Medulla oblongata (tissue), 1 donor: ENCODE measurements at regions not wholly inside any gene's neighbourhood (a gene's known extent, or its start where the extent isn't known, plus 50 kb on each side); places are given as distances from the start of the nearest gene placed in this dataset.

Source experiments
- DNase-seq: peaks from one replicate; pipeline ENCODE4 v3.0.0-alpha.2; 2015; ENCODE audit errors: extremely low spot score

DNA sequence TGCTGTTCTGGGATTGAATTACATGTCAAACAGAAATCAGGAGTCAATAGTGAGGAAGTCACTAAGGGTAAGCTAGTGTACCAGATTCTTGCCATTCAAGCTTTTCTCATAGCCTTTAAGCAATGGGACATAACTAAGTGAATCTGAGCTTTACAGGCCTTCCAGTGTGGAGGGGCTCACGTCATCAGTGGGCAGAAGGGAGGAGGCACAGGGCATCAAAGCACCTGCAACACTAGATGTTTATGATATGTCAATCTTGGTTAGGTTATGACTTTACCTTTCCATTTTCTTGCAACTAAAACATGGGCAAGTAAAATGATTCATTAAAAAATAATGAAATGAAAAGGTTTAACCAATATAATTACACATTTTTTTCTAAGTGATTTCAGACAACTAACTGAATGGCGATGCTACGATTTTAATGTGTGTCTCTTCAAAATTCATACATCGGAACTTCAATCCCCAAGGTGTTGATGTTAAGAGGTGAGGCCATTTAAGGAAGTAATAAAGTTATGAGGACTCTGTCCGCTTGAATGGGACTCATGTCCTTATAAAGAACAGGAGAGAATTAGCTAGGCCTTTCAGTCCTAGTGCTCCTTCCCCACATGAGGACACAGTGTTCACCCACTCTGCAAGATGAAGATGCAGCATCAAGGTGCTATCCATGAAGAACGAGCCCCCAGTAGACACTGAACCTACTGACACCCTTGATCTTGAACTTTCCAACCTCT lies 1169.2 kb upstream of the NXPH2 start:
- no peak for DNase-seq

DNA sequence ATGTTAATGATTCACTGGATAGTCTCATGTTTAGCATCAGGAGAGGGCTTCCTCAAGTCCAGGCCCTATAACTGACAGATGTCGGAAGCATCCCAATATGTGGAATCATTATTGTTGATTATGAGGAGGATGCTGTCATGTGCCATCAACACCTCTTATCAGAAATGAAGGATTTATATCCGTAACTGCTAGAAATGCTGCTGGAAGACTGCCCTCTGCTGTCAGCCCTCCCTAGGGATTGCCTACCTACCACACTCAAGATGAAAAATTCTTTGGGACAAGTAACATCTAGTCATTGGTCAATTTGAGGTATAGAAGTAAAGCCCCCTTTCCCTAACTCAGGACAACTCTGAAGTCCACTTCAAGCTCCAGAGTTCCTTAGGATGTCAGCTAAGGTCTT lies 1166.5 kb upstream of the NXPH2 start:
- no peak for DNase-seq

DNA sequence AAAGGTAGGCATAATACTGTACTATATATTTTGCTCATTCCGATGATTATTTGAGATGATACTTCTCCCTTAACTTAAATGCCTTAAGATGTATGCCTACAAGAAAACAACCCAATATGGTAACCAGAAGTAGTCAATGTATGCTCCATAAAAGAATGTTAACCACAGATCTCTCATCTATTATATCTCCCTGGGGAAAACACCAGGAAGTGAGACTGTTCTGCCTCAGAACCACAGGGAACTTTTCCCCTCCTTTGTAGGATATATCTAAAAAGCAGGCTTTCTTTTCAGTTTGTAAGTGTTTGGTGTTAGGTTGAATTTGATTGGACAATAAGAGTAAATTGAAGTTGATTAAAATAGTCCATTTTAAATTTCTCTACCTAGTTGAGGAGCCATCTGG lies 1160.5 kb upstream of the NXPH2 start:
- no peak for DNase-seq

DNA sequence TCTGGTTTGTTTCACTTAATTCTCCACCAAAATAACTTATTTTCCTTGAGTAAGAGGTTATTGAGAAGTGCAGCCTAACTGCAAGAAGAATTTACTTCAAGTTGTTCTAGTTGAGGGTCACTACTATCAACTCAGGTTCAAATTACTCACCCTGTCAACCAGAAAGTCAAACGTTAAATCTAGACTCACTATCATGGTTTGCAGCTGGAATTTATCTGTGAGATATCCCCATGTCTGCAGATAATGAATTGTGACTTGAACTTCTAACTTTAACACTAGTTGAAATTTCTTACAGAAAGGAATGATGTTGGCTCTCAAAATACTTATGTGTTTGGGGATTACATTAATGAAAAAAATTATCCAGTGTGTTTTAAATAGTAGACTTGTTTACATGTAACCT lies 1145.7 kb upstream of the NXPH2 start:
- no peak for DNase-seq

DNA sequence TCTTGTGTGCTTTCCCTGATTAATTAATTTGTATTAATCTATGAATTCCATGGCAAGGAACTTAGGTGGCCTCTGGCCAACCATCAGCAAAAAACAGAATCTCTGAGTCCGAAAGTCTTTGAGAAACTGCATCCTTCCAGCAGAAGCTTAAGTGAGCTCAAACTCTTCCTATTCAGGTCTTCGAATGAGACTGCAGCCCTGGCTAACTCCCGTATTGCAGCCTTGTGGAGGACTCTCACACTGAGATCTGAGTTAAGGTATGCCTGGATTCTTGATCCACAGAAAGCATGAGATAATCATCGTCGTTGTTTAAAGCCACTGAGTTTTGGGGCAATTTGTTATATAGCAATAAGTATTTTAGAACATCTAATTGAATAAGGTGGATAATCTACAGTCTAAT lies 1143.9 kb upstream of the NXPH2 start:
- DNase-seq = no peak

DNA sequence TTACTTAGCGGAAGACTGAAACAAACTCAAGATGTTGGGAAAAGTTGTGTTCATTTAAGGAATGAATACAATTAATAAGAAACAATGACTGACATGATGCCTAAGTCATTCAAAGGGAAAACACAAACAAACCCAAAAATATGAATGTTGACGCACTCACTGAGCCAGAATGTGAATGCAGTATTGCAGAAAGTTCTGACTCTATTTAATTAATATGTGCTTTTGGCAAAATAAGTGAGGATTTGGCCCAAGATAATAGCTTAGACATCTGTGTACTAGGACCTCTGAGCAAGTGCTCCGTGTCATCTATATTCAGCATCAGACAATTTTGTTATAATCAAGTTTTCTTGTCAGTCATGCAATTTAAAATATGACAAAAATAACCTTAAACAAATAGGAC lies 1138.8 kb upstream of the NXPH2 start:
- no peak for DNase-seq

DNA sequence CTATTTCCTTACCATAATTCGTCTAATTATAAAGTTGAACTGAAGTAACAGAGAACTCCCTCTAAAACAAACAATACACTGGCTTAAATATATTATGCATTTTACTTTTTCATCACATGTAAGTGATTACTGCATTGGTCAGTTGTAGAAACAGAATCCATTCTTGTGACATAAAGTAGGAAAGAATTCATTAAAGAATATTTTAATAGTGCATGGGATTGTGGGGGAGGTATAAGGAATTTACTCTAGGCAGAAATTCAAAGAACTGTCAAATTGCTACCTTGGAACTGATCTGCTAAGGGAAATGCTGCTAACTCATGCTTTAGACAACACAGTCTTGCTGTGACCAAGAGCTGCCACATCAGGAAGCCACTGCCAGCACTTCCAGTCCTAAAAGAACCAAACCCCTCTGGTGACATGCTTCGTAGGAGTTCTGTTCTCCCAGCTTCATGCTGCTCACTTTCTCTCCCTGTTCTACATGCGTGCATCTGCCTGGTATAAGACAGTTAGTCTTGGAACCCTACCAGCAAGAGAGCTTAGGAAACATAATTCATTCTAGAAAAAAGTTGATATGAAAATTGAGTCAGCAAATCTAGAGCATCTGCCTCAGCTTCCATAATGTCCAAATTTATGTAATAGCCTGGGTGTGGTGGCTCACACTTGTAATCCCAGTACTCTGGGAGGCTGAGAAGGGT lies 1137.6 kb upstream of the NXPH2 start:
- no peak for DNase-seq

DNA sequence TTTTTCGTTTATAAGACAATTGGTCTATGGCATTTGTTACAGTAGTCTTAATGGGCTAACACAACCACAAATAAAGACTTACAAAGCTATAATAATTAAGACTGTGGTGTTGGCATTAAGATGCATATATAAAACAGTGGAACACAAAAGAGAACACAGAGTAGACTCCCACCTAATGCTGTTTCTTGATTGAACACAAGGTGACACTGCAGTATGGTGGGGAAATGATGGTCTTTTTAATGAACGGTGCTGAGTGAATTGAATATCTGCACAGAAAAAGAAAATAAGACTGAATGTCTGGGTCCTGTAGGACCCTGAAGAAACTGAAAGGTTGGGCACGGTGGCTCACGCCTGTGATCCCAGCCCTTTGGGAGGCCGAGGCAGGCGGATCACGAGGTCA lies 1136.6 kb upstream of the NXPH2 start:
- DNase-seq = no peak

DNA sequence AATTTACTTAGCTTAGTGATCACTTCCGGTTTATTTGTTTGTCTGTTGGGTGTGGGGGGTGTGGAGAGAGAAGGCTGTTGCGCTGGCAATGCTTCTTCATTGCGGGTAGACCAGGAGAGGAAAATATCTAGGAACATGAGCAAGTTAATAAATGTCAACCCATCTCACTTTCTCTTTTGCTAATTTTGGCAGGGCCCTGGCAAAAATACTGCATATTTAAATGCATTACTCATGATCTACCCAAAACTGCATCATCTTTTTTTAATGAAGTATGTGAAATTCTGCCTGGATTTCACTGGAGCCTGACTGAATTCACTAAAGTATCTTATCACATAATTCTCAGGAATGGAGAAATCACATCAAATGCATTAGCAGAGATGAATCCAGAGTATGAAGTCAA lies 1131.0 kb upstream of the NXPH2 start:
- no peak for DNase-seq

DNA sequence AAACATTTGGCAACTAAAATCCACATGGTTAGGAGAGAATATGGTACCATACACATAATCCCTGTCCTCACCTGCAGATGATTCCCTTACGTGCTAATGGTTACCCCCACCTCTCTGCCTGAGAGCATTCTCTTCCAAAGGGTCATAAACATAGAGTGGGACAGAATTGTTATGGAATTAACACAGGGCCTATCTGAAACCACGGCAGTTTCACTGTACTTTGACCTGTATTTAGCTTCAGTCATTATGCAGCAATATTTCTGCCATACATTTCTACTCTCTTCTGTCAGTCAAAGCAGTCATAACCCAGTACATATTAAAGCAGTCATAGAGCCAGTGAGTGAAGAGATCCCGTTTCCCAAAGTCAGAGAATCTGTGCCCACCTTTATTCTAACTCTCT lies 1128.9 kb upstream of the NXPH2 start:
- no peak for DNase-seq

DNA sequence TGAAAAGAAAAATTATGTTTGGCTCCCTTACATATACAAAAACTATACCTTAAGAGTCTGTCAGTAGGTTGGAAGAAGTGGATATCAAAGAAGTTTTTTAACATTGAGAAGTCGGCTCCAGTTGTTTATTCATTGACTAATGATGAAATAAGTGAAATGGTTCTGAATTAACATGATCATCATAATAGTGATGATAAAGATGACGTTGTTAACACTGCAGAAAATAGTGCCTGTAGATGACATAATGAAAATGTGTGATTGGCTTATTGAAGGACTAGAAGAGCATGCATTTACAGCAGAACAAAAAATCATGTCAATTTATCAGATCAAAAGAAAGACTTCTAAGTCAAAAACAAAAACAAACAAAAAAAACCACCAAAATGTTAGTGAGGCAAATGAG lies 1125.4 kb upstream of the NXPH2 start:
- DNase-seq = no peak

DNA sequence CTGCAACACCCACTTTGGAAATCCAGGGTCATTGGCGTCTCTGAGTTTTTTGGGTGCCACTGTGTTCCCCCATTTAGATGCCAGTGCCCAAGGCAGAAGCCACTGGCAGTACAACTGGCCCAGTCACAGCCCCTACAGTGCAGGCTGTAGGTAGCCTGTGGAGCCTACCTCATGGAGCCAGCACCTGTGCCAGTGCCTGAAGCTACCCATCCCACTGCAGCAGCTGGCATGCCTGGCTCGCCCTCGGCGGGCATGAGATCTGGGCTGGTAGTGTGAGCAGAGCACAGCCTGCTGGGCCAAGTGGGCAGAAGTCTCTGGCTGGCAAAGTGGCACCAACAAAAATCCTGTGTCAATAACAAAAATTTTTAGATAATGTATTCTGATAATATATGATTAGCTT lies 1111.4 kb upstream of the NXPH2 start:
- DNase-seq = no peak

DNA sequence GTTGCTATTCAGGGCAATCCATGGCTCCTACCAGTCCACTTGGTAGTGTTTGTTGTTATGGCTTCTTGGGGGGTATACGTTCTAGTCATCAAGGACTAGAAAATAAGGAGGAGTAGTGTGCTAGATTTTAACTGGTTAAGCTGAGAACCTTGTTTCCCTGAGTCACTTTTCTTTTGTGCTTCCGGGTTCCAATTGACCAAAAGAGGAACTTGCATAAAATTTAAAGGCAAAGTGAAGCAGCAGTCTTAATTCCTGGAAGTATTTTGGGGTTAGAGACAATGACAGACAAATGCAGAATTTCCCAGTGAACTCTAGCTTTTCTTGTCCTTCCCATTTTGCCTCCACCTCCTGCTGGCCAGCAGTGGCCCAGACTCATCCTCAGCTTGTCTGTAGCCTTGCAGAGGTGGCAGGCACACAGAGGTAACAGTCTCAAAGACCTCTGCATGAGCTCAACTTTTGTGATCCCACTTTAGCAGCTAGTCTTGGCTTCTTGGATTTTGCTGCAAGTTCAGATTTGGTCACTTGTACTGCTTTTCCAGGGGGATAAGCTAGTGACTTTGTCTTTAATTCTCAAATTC lies 1105.8 kb upstream of the NXPH2 start:
- DNase-seq = no peak

DNA sequence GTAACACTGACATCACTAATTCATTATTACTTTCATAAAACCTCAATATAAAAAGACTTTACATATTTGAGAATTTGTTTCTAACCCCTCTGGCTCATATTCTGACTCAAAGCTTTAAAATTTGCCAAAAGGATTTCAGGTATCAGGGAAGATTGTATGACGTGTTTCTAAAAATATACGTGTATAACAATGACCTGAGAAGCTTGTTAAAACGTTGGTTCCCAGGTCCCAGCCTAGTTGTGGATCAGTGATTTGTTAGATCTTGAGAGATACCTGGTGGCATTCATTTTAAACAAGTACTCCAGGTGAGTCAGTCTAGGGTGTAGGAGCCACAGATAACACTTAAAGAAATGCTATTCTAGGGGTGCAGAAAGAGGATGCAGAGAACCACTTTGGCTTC lies 1096.8 kb upstream of the NXPH2 start:
- no peak for DNase-seq

DNA sequence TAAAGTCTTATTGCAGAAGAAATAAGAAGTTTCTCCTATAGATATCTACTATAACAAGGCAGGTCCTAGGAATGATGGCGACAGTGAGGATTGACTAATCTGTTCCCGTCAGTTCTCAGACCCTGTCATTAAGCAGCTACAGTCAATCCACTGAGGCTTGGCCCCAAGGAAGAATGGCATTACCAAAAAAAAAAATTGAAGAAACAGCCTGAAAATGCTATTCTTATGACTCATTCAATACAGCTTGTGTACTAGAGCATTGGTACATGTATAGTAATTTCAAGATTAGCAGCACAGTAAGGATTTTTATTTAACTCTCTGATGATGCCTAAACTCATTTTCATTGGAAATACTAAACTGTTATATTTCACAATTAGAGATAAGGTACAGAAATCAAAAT lies 1096.1 kb upstream of the NXPH2 start:
- DNase-seq = no peak

DNA sequence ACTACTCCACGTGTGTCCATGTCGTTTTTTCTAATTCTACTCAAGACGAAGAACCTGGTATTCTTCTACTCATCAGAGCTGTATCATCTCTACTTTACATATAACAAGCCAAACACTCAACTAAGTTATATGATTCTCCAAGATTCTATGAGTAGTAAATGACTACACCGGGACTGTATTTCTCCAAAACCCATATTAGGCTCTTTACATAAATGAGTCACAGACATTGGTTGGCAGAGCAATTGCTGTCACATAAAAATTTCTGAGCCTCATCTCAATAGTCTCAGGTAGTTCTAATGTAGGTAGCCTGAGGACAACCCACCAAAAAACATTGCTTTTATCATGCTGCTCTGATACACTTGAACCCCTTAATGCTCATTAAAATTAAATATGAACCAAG lies 1092.3 kb upstream of the NXPH2 start:
- DNase-seq = no peak

DNA sequence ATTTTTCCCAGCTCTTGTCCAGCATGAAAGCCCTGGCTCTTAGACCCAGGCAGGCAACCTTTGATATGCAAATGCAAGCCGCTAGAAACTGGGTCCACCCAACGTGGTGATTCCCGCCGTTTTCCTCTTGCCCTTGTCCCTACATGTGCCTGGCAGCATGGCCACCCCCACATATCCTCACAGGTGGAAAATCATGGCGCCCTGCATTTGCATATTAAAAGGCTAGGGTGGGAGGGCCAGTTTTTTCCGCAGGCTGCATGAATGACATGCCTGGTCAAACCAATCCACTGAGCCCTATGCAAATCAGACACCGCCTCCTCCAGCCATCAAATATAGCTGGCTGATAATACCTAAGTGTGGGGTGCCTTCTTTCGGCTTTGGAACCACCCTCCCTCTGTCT lies 1091.8 kb upstream of the NXPH2 start:
- no peak for DNase-seq

DNA sequence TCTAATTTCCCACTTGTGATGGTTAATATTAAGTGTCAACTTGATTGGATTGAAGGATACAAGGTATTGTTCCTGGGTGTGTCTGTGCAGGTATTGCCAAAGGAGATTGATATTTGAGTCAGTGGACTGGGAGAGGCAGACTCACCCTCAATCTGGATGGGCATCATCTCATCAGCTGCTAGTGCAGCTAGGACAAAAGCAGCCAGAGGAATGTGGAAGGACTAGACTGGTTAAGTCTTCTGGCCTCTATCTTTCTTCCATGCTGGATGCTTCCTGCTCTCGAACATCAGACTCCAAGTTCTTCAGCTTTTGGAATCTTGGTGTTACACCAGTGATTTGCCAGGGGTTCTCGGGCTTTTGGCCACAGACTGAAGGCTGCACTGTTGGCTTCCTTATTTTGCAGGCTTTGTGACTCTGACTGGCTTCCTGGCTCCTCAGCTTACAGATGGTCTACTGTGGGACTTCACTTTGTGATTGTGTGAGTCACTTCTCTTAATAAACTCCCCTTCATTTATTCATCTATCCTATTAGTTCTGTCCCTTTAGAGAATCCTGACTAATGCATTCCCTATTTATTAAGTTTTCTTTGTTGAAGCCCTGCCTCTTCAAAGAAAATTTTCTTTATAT lies 1087.5 kb upstream of the NXPH2 start:
- no peak for DNase-seq

DNA sequence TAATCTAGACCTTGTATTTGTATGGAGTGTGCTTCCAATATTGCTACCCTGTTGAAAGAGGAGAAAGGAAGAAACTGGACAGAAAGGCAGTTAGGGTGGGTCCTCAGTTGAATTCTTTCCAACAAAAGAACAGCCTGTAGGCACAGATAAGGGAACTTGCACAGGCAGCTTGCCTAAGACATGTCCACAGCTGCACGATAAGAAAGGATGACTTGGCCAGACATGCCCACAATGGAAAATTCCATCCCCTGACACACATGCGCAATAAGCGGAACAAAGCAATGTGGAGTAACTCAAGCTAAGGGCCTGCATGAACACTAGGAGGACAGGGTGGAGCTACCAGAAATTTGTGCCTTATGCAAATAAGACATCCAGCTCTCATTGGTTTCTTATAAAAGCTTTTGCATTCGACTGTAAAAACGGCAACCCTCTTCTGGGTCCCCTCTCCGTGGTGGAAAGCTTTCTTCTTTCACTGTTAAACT lies 1084.7 kb upstream of the NXPH2 start:
- no peak for DNase-seq

DNA sequence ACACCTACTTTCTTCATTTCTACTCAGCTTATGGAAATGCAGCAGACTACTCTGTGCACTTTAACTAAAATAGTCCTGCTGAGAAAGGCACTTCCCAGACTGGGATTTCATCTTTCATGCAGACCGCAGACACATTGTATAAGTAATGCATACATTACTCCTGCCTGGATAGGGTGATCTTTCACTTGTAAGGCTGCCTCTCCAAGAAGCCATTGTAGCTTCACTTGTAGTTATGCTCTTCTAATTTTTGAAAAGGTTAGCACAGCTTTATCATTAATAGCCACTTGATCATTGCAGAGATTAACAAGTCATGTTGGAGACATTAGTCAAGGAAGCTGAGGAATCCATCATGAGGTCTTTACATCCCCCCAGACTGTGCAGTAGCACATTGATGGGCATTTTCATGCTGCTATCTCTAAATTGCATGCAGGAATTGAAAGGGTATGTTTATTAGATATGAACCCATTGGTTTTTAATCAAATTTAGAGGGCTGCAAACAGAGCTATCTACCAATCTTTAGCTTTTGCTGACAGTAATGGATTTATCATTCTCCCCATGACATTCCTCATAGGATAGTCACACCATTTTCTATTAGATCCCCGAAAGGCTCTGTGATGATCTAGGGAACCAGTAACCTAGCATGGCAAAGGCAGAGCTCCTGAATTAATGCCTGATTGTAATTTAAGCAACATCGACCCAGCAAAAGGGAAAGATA lies 1074.7 kb upstream of the NXPH2 start:
- no peak for DNase-seq

DNA sequence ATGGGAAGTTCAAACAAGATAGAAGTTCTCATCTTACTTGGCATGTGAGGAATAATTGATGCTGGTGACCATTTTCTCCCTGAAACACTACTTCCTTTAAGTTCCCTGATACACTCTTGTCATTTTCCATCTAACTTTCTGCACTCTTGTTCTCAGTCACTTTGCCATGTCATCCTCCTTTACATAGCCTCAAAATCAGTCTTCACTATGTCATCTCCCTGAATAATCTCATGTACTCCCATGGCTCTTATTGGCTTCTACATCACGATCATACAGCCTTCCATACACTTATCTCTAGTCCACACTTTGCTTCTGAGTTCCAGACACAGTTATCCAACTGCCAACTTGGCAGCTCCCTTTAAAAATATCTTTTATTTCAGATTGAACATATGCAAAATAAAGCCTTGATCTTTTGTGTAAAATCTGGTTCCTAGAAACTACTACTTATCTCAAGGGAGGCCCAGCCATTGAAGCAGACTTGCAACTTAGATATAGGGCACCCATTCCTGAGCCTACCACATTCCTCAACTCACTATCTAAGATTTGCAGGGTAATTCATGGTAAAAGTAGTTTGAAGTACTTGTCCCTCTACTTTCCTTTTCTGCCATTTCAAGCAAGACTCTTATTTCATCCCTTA lies 1070.2 kb upstream of the NXPH2 start:
- DNase-seq = no peak

DNA sequence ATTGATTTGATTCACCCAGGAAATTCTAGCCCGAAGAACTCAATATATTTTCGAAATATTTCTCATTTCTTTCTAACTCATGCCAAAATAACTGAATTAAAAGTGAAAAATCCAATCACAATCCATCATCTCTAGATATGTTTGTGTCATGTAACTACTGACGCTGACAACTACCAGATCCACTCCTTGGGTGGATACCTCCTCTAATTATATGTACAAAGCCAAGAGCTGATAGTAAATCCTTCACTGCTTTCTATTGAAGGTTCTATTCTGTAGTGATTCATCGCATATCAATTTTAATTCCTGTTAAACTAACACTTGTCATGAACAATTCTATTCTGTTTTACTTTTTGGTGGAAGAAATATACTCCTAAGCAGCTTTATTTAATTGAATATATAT lies 1056.6 kb upstream of the NXPH2 start:
- DNase-seq = no peak
